ENCODE measurements at regions not wholly inside any gene's neighbourhood (a gene's known extent, or its start where the extent isn't known, plus 50 kb on each side); places are given as distances from the start of the nearest gene placed in this dataset.

DNA sequence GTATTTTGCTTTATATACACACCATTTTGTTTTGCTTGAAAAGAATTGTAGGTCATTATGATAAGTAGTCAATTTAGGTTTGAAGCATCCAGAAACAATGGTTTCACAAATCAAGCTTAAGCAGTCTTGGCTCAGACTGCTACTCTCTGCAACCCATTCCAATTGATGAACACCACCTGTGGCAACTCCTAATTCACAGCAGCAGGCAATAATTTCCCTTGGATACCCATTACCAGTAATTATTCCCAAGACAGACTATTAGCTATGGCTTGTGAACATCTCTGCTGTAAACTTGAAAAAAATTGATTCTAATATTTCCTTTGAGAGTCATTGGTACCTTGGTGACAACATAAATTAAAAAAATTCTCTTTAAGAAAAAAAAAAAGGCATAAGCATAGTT is 299.3 kb upstream of the SLITRK6 start:
- ChIA-PET POLR2A (no interaction called here), CTCF (no interaction called here), RAD21 (ENCODE audit: low non-redundant PET in 1 of 2, low total read pairs in 2 of 2, uncharacterized antibody in 2 of 2, unreplicated experiment in 2 of 2) (no interaction called here)
- ATAC-seq (no peak), DNase-seq (ENCODE audit: low read depth, low spot score) (no peak)
- intact Hi-C loops (cut with micrococcal nuclease) = no loop called here
- Histone ChIP-seq H3K27ac (ENCODE audit: low read depth, low read length) (no peak overlapping the region), H3K9ac (ENCODE audit: low read length) (no peak overlapping the region), H3K4me2 (ENCODE audit: low read length) (no peak overlapping the region), H3K9me2 (ENCODE audit: insufficient read depth) (no peaks in the 10 kb centered on the region), H3K79me2 (ENCODE audit: insufficient read depth, low read length) (no peaks in the 10 kb centered on the region), H3K27me3 (ENCODE audit: insufficient read depth, low read length) (no peaks in the 10 kb centered on the region), H3K9me3 (ENCODE audit: control insufficient read depth in 1 of 2, insufficient read depth in 1 of 2, low read depth in 1 of 2, low read length in 2 of 2) (no peaks in the 10 kb centered on the region), H4K20me1 (ENCODE audit: insufficient read depth) (no peaks in the 10 kb centered on the region), H3K4me3 (replicated peaks in 1 of 2; ENCODE audit: low read depth in 1 of 2, low read length in 2 of 2) (no peak overlapping the region), H3K36me3 (ENCODE audit: control insufficient read depth in 1 of 2, insufficient read depth in 2 of 2, low read length in 2 of 2) (no peaks in the 10 kb centered on the region), H3K4me1 (ENCODE audit: control insufficient read depth in 1 of 2, insufficient read depth in 2 of 2, low read length in 2 of 2) (no peaks in the 10 kb centered on the region), H2AFZ (ENCODE audit: low read depth, low read length, poor library complexity, severe bottlenecking) (no peak overlapping the region)
- no peak for TF ChIP-seq SP1 (IDR thresholded peaks at IDR 0.05; ENCODE audit: low read depth)
- TF ChIP-seq, protein P1, sequence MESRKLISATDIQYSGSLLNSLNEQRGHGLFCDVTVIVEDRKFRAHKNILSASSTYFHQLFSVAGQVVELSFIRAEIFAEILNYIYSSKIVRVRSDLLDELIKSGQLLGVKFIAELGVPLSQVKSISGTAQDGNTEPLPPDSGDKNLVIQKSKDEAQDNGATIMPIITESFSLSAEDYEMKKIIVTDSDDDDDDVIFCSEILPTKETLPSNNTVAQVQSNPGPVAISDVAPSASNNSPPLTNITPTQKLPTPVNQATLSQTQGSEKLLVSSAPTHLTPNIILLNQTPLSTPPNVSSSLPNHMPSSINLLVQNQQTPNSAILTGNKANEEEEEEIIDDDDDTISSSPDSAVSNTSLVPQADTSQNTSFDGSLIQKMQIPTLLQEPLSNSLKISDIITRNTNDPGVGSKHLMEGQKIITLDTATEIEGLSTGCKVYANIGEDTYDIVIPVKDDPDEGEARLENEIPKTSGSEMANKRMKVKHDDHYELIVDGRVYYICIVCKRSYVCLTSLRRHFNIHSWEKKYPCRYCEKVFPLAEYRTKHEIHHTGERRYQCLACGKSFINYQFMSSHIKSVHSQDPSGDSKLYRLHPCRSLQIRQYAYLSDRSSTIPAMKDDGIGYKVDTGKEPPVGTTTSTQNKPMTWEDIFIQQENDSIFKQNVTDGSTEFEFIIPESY (IDR thresholded peaks at IDR 0.05; ENCODE audit: extremely low read depth, insufficient replicate concordance, low read length) = no peak
- TF ChIP-seq CEBPB (IDR thresholded peaks at IDR 0.05; ENCODE audit: low read depth) = no peak
- no peak for TF ChIP-seq SIN3A (IDR thresholded peaks at IDR 0.05; ENCODE audit: low read depth)
- TF ChIP-seq TCF7L2 (IDR thresholded peaks at IDR 0.05; ENCODE audit: borderline replicate concordance, extremely low read depth, insufficient read depth, insufficient read length) = no peak
- TF ChIP-seq FOSL1 (IDR thresholded peaks at IDR 0.05; ENCODE audit: low read depth) = no peak
- no peak for TF ChIP-seq ELF1 (IDR thresholded peaks at IDR 0.05; ENCODE audit: borderline replicate concordance, low read depth)
- no peak for TF ChIP-seq RAD21 (IDR thresholded peaks at IDR 0.05; ENCODE audit: low read depth)
- TF ChIP-seq EZH2 (IDR thresholded peaks at IDR 0.05) = no peak
- no peak for TF ChIP-seq POLR2A (IDR thresholded peaks at IDR 0.05; ENCODE audit: borderline replicate concordance, extremely low read depth, insufficient read depth, insufficient read length)
- TF ChIP-seq, protein P2, sequence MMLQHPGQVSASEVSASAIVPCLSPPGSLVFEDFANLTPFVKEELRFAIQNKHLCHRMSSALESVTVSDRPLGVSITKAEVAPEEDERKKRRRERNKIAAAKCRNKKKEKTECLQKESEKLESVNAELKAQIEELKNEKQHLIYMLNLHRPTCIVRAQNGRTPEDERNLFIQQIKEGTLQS (IDR thresholded peaks at IDR 0.05) = no peak
- no peak for TF ChIP-seq ZNF274 (IDR thresholded peaks at IDR 0.05; ENCODE audit: low read depth, low read length)
- TF ChIP-seq ZFX (IDR thresholded peaks at IDR 0.05) = no peak
- BruUV-seq (replicated peaks) = no TSS peak

Measured in HCT116 (cell line).